IgD-negative memory B cell (primary cell): ENCODE measurements at regions not wholly inside any gene's neighbourhood (a gene's known extent, or its start where the extent isn't known, plus 50 kb on each side); places are given as distances from the start of the nearest gene placed in this dataset.

ENCODE experiments used
- H3K27ac Mint-ChIP-seq, 3 donors: one replicate each; pipeline ENCODE4 v1.8.0; 2020 to 2022; ENCODE audit warnings: mild to moderate bottlenecking in 3 of 3, mixed read lengths in 3 of 3, moderate library complexity in 1 of 3
- H3K27me3 Mint-ChIP-seq: one replicate; pipeline ENCODE4 v1.8.0; 2021; ENCODE audit warnings: mixed read lengths
- H3K36me3 Mint-ChIP-seq: one replicate; pipeline ENCODE4 v1.8.0; 2020; ENCODE audit warnings: mild to moderate bottlenecking, mixed read lengths
- H3K4me1 Mint-ChIP-seq, 3 donors: one replicate each; pipeline ENCODE4 v1.8.0; 2020 to 2022; ENCODE audit warnings: mixed read lengths in 3 of 3, mild to moderate bottlenecking in 1 of 3
- H3K4me3 Mint-ChIP-seq, 4 donors: one replicate each; pipeline ENCODE4 v1.8.0; 2020 to 2022; ENCODE audit warnings: mild to moderate bottlenecking in 4 of 4, mixed read lengths in 4 of 4, moderate library complexity in 3 of 4
- H3K9me3 Mint-ChIP-seq, 3 donors: one replicate each; pipeline ENCODE4 v1.8.0; 2020 to 2021; ENCODE audit warnings: mixed read lengths in 3 of 3, mild to moderate bottlenecking in 1 of 3

DNA sequence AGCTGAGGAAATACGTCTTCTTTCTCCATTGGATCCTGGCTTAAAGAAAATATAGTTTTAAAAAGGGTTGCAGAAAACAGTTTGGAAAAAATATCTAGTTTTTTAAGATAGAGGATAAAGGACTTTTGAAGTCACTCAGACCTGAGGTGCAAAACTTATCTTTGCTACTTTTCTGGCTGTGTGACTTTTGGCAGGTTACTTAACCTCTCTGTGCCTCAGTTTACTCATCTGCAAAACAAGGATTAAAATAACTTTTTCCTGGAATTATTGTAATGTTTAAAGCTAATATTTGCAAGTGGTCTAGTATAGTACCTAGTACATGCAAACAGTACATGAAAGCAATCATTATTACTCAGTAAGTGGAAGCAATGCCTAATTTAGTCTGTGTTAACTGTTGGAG is 176.8 kb downstream of the TBX5 start:
- H3K9me3 Mint-ChIP-seq, result peaks cover 0 to 4% (median 3%) of the 10 kb centered on the region in 3 donors
- H3K27me3 Mint-ChIP-seq, result no peaks in the 10 kb centered on the region
- no peak overlapping the region for H3K27ac Mint-ChIP-seq
- H3K4me1 Mint-ChIP-seq, result no peaks in the 10 kb centered on the region
- H3K36me3 Mint-ChIP-seq, result no peaks in the 10 kb centered on the region
- no peak overlapping the region for H3K4me3 Mint-ChIP-seq

DNA sequence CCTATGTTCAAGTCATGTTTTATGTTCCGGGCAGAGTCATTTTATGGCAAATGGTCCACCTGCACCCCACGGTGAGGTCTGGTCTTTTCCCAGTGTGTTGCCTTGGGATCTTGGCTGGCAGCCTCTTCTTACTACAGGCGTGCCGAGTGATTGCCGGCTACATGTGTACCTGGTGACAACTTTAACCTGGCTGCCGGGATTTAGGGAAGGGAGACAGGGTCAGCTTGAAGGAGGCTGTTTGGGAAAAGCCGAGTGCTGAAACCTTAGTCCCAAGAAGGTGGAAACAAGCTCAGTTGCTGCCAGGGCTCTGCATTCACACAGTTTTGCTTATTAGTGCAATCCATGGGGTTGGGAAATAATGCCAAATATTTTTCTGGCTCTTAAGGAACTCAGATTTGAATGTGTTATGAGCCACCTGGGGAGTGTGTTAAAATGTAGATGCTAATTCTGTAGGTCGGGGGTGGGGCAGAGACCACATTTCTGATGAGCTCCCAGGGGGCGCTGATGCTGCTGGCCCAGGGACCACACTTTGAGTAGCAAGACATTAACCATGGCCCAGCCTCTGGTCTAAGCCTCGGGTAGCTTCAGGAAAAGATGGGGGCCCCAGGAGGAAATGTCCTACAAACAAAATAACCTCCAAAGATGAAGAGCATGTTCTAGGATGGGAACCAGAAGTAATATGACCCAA is 179.6 kb downstream of the TBX5 start:
- Mint-ChIP-seq H3K4me3 (no peak overlapping the region), H3K36me3 (no peaks in the 10 kb centered on the region), H3K27me3 (peaks cover 8% of the 10 kb centered on the region), H3K27ac (no peak overlapping the region), H3K4me1 (no peaks in the 10 kb centered on the region), H3K9me3 (peaks cover 0 to 4% (median 3%) of the 10 kb centered on the region in 3 donors)

DNA sequence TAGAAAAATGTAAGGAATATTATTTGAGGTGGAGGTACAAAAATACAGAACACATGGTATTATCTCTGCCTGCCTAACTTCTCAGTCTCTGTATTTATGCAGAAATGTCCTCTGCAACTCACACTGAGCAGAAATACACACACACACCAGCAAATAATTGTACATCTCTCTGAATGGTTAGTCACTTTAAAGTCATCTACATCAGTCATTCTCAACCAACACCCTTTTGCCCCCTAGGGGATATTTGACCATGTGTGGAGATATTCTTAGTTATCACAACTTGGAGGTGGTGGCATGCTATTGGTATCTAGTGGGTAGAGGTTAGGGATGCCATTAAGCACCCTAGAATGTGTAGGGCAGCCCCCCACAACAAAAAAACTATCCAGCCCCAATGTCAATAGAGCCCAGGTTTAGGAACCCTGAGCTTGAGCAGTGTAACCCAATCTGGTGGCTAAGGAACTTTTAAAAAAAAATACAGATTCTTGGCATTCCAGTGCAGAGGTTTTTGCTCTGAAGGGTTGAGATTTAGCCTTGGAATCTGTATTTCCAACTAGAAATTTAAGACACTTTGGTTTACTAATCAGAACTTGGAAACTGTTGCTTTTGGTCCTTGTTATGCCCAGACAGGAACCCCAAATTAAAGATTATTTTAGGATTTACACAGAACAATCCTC is 183.8 kb downstream of the TBX5 start:
- peaks cover 8% of the 10 kb centered on the region for H3K27me3 Mint-ChIP-seq
- no peaks in the 10 kb centered on the region for H3K4me1 Mint-ChIP-seq
- no peak overlapping the region for H3K4me3 Mint-ChIP-seq
- H3K27ac Mint-ChIP-seq, result no peak overlapping the region
- H3K9me3 Mint-ChIP-seq, result peaks cover 4 to 8% (median 5%) of the 10 kb centered on the region in 3 donors
- H3K36me3 Mint-ChIP-seq, result no peaks in the 10 kb centered on the region

DNA sequence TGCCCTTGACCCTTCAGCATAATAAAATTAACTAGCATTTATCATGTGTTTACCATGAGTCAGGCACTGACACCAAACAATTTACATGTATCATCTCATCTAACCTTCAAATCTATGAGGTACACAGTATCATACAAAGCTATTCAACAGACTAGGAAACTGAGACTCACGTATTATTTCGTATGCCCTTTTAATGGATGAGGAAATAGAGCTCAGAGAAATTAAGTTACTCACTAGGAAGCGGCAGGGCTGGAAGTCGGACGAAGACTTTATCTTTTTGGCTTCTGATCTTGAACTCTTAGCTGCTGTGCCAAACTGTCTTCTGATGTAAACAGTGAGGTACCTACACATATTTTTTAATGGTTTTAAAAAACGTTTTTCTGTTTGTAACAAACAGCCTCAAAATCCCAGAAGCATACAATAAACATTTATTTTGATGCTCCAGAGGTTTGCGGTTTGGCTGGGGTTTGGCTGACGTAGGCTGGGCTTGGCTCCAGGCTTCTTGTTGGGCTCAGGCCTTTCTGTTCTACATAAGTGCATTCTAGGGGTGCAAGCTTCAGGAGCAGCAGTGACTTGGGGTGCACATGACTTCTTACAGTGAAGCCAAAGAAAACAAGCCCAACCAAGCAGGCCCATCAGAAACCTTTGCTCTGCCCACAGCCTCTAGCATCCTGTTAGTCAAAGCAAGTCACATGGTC is 184.7 kb downstream of the TBX5 start:
- peaks cover 4 to 8% (median 5%) of the 10 kb centered on the region in 3 donors for H3K9me3 Mint-ChIP-seq
- H3K4me1 Mint-ChIP-seq, result no peaks in the 10 kb centered on the region
- no peaks in the 10 kb centered on the region for H3K36me3 Mint-ChIP-seq
- peaks cover 8% of the 10 kb centered on the region for H3K27me3 Mint-ChIP-seq
- H3K27ac Mint-ChIP-seq, result no peak overlapping the region
- H3K4me3 Mint-ChIP-seq, result no peak overlapping the region

DNA sequence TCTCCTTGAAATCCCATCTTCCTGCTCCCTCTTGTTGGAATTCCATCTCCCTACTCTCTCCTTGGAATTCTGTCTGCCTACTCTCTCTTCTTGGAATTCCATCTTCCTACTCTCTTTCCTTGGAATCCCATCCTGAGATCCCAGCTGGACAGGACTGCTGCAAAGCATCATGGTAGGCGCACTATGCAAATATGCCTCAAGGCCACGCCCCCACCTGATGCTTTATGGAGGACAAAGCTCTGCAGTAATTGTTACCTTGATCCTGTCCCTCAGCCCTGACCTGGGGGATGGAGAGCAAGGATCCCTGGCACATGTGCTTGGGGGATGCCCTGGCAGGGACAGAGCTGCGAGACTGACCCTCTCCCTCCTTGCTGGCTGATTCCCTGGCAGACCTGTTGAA is 185.6 kb downstream of the TBX5 start:
- no peaks in the 10 kb centered on the region for H3K36me3 Mint-ChIP-seq
- H3K4me3 Mint-ChIP-seq, result no peak overlapping the region
- H3K4me1 Mint-ChIP-seq, result no peaks in the 10 kb centered on the region
- peaks cover 8% of the 10 kb centered on the region for H3K27me3 Mint-ChIP-seq
- H3K27ac Mint-ChIP-seq, result no peak overlapping the region
- H3K9me3 Mint-ChIP-seq, result peaks cover 4 to 8% (median 5%) of the 10 kb centered on the region in 3 donors

DNA sequence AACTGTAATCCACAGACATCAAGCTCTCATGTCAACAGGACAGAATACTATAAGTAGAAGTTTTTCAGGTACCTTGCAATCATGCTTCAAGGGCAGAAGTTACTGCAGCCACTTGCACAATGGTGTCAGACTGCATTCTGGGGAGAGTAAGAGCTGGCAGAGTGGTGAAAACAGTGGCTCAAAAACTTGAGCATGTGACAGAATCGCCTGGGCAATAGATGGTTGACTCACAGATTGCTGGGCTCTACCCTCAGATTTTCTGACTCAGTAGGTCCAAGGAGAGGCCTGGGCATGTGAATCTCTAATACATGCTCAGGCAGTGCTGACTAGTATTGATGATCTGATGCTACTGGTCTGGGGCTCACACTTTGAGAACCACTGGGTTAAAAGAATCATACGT is 187.8 kb downstream of the TBX5 start:
- peaks cover 4 to 8% (median 5%) of the 10 kb centered on the region in 3 donors for H3K9me3 Mint-ChIP-seq
- H3K27me3 Mint-ChIP-seq, result peaks cover 5% of the 10 kb centered on the region
- H3K27ac Mint-ChIP-seq, result no peak overlapping the region
- H3K4me3 Mint-ChIP-seq, result no peak overlapping the region
- no peaks in the 10 kb centered on the region for H3K4me1 Mint-ChIP-seq
- H3K36me3 Mint-ChIP-seq, result no peaks in the 10 kb centered on the region

DNA sequence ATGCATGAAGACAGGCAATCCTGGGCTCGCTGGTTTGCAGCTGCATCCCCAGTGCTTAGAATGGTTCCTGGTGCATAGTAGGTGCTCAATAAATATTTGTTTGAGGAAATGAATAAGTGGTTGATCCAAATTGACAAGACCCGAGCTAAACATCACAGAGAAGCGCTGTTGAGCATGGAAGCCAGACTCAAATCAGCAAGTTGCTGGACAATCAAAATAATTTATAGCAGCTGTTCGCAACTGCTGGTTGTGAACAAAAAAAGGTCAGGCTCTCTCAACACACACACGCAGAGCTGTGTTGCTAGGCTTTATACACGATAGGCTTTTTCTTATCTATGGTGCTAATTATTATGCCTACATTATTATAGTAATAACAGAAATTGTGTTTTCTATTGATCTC is 190.2 kb downstream of the TBX5 start:
- Mint-ChIP-seq H3K27me3 (peaks cover 1% of the 10 kb centered on the region), H3K36me3 (no peaks in the 10 kb centered on the region), H3K27ac (no peak overlapping the region), H3K4me1 (no peaks in the 10 kb centered on the region), H3K4me3 (no peak overlapping the region), H3K9me3 (peaks cover 5 to 13% (median 8%) of the 10 kb centered on the region in 3 donors)

DNA sequence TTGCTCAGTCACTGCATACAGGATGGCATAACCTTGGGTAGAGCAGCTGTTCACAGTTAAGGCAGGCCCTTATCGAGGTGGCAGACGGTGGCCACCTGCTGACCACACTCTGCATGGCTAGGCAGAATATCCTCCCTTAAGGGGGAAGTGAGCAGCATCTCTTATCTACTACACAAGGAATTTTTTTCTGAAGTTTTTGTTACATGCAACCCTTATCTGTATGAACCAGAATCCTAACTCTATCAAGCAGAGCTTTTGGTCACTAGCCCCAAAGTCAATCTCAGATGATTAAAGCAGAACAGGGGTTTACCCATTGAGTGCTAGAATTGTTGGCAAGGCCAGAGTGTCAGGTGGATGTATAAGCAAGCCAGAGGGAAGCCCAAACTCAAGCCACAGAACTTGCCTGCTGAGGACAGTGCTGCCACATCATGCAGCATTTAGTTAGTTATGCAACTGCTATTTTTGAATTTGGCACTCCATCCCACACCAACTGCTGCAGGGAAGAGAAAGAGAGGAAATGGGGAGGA is 192.8 kb downstream of the TBX5 start:
- H3K4me3 Mint-ChIP-seq, result no peak overlapping the region
- no peaks in the 10 kb centered on the region for H3K36me3 Mint-ChIP-seq
- no peaks in the 10 kb centered on the region for H3K4me1 Mint-ChIP-seq
- H3K27me3 Mint-ChIP-seq, result peaks cover 1% of the 10 kb centered on the region
- no peak overlapping the region for H3K27ac Mint-ChIP-seq
- H3K9me3 Mint-ChIP-seq, result peaks cover 1 to 11% (median 3%) of the 10 kb centered on the region in 3 donors

DNA sequence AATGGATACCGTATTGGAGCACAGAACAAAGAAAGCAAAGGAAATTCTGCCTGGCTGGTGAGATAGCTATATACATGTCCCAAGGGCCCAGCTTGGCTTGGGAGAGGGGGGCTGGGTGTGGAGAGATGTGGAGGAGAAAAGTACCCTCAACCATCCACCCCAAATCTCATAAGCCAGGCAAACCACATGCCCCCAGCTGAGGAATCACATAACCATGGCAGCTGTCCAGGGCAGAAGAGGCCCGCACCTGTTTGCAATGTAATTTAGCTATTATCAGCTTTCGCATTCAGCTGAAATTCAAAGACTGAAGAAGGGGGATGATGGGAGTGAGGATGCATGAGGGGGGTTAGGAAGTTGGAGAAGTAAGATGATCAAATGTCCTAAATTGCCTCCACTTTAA is 196.1 kb downstream of the TBX5 start:
- Mint-ChIP-seq H3K27me3 (no peaks in the 10 kb centered on the region), H3K4me1 (no peaks in the 10 kb centered on the region), H3K27ac (no peak overlapping the region), H3K4me3 (no peak overlapping the region), H3K36me3 (no peaks in the 10 kb centered on the region), H3K9me3 (peaks cover 1 to 8% (median 3%) of the 10 kb centered on the region in 3 donors)

DNA sequence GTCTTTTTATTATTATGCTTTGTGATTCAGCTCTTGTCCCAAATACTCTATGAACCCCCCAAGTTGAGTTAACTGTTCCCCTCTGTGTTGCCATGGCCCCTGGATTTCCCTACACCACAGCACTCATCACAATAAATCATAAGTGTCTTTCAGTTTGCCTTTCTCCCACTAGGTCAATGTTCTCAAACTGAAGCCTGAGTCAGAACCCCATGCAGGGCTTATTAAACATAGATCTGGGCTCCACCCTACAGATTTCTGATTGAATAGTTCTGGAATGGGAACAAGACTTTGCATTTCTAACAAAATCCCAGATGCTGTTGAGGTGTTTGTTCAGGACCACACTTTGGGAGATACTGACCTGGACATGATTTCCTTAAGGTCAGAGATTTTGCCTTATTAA is 199.4 kb downstream of the TBX5 start:
- H3K27me3 Mint-ChIP-seq, result no peaks in the 10 kb centered on the region
- peaks cover 0 to 2% (median 2%) of the 10 kb centered on the region in 3 donors for H3K9me3 Mint-ChIP-seq
- no peaks in the 10 kb centered on the region for H3K36me3 Mint-ChIP-seq
- no peaks in the 10 kb centered on the region for H3K4me1 Mint-ChIP-seq
- no peak overlapping the region for H3K4me3 Mint-ChIP-seq
- H3K27ac Mint-ChIP-seq, result no peak overlapping the region

DNA sequence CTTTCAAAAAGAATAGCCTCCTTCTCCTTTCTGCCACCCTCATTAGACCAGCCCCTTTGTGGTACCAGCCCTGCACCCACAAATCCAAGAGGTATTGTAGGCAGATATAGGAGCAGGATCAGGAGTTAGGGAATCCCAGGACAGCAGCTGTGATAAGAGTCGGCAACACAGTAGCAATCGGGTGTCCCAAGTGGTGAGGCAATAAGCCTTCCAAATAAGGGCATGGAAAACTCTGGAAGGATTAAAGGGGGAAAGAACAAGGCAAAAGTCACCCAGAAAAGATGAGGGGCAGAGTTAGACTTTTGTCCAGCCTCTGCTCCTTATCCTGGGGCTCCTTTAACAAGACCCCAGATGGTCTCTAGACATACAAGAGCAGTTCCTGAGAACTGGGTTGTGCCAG is 204.2 kb downstream of the TBX5 start:
- Mint-ChIP-seq H3K36me3 (no peaks in the 10 kb centered on the region), H3K27me3 (no peaks in the 10 kb centered on the region), H3K9me3 (peaks cover 0 to 10% (median 5%) of the 10 kb centered on the region in 3 donors), H3K4me3 (no peak overlapping the region), H3K4me1 (no peaks in the 10 kb centered on the region), H3K27ac (peak overlapping the region in 1 of 3 donors; percentile 12)

DNA sequence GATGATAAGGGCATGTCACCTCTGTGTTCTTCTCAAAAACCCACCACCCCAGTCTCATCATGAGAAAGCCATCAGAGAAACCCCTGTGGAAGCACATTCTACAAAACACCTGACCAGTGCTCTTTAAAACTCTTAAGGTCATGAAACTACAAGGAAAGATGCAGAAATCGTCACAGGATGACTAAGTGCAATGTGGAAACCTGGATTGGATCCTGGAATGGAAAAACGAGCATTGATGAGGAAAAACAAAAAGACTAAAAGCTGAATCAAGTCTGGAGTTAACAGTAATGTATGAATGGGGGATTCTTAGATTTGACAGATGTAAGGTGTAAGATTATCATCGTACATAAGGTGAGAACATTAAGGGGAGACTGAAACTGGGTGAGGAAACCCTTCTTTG is 211.0 kb downstream of the TBX5 start:
- H3K27me3 Mint-ChIP-seq, result peaks cover 4% of the 10 kb centered on the region

DNA sequence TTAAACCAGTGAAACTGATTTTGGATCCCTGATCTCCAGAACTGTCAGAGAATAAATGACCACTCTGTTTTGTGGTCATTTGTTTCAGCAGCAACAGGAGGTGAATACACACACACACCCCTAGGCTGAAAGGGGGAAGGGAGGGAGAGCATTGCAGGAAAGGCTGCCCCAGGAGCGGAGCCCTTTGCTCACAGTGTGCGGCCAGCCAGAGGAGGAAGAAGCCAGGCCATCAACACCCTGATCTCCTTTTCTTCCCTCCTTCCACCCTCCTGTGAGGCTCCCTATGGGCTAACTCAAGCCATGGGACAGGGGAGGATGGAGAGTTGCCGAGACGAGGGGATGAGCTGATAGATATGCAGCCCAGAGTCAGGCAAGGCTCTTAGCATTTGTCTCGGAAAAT is 211.9 kb downstream of the TBX5 start:
- Mint-ChIP-seq H3K27ac (no peak overlapping the region), H3K27me3 (peaks cover 7% of the 10 kb centered on the region)

More for the DNA sequence above, 211.0 kb downstream of the TBX5 start:
- no peaks in the 10 kb centered on the region for H3K4me1 Mint-ChIP-seq
- no peak overlapping the region for H3K27ac Mint-ChIP-seq
- H3K4me3 Mint-ChIP-seq, result no peak overlapping the region
- H3K36me3 Mint-ChIP-seq, result no peaks in the 10 kb centered on the region
- peaks cover 0 to 10% (median 3%) of the 10 kb centered on the region in 3 donors for H3K9me3 Mint-ChIP-seq

DNA sequence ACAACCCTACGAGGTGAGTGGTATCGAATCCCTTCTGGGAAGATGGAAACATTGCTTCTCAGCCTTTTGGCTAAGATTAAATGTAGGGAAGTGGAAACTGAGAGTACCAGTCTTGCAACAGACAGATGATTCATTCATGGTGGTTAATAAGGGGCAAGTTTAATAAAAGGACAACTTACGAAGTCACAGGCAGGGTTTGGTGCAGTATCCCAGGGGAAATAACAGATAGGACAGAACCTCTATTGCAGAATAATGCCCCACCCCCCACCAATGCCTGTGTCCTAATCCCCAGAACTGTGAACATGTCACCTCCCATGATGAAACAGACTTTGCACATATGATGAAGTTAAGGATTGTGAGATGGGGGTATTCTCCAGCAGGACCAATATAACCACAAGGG is 212.5 kb downstream of the TBX5 start:
- peaks cover 7% of the 10 kb centered on the region for H3K27me3 Mint-ChIP-seq
- H3K9me3 Mint-ChIP-seq, result peaks cover 0 to 12% (median 0%) of the 10 kb centered on the region in 3 donors
- H3K27ac Mint-ChIP-seq, result no peak overlapping the region
- no peaks in the 10 kb centered on the region for H3K36me3 Mint-ChIP-seq
- no peak overlapping the region for H3K4me3 Mint-ChIP-seq
- H3K4me1 Mint-ChIP-seq, result no peaks in the 10 kb centered on the region

More for the DNA sequence above, 211.9 kb downstream of the TBX5 start:
- no peaks in the 10 kb centered on the region for H3K4me1 Mint-ChIP-seq
- H3K9me3 Mint-ChIP-seq, result peaks cover 0 to 15% (median 2%) of the 10 kb centered on the region in 3 donors
- H3K36me3 Mint-ChIP-seq, result no peaks in the 10 kb centered on the region
- no peak overlapping the region for H3K4me3 Mint-ChIP-seq

DNA sequence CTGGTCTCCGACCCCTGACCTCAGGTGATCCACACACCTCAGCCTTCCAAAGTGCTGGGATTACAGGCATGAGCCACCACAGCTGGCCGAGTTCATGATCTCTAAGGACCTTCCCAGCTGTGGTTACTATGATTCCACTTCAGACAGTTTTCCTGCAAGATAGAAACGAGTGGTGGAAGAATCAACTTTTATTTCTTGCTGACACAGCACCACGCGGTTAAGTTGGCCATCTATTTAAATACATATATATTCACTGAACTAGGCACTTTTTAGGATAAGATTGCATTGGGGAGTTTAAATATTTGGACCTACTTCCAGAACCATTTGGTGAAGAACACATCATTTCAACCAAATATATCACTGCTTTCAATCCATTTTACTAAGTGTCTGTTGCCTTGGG is 213.4 kb downstream of the TBX5 start:
- peaks cover under 1% of the 10 kb centered on the region for H3K36me3 Mint-ChIP-seq
- peaks cover 0 to 7% (median 0%) of the 10 kb centered on the region in 3 donors for H3K9me3 Mint-ChIP-seq
- no peak overlapping the region for H3K4me3 Mint-ChIP-seq
- H3K4me1 Mint-ChIP-seq, result no peaks in the 10 kb centered on the region
- H3K27ac Mint-ChIP-seq, result no peak overlapping the region
- peaks cover 9% of the 10 kb centered on the region for H3K27me3 Mint-ChIP-seq
